RWPE2 (cell line): ENCODE measurements at regions not wholly inside any gene's neighbourhood (a gene's known extent, or its start where the extent isn't known, plus 50 kb on each side); places are given as distances from the start of the nearest gene placed in this dataset.

Experiments
- ATAC-seq: fragments of 200-7000 bp; cut with Tn5 transposase; 3 replicates; pipeline ENCODE4 v1.9.1; 2021; ENCODE audit warnings: low read depth
- DNase-seq: peaks from one replicate; pipeline ENCODE4 v3.0.0-alpha.2; 2020; ENCODE audit warnings: low spot score
- H3K27ac ChIP-seq: fragments of 450-650 bp; 2 replicates; pipeline ENCODE4 v1.5.1; 2017; ENCODE audit warnings: mild to moderate bottlenecking; ENCODE audit not compliant: poor library complexity, severe bottlenecking
- H3K27me3 ChIP-seq: fragments of 250-450 bp; sonication (Bioruptor Pico); 2 replicates; pipeline ENCODE4 v1.5.1; 2021; ENCODE audit warnings: mild to moderate bottlenecking, moderate library complexity; ENCODE audit not compliant: insufficient read depth, poor library complexity, severe bottlenecking
- H3K36me3 ChIP-seq: fragments of 250-450 bp; sonication (Bioruptor Pico); 2 replicates; pipeline ENCODE4 v1.5.1; 2020; ENCODE audit warnings: low read depth, mild to moderate bottlenecking, moderate library complexity
- H3K4me1 ChIP-seq: fragments of 250-450 bp; sonication (Bioruptor Pico); 2 replicates; pipeline ENCODE4 v1.5.1; 2021; ENCODE audit warnings: mild to moderate bottlenecking, moderate library complexity; ENCODE audit not compliant: insufficient read depth, poor library complexity, severe bottlenecking
- H3K4me3 ChIP-seq: fragments of 250-450 bp; sonication (Bioruptor Pico); 2 replicates; pipeline ENCODE4 v1.5.1; 2021; ENCODE audit warnings: mild to moderate bottlenecking, moderate library complexity; ENCODE audit not compliant: severe bottlenecking
- H3K9me3 ChIP-seq: fragments of 250-450 bp; sonication (Bioruptor Pico); 2 replicates; pipeline ENCODE4 v1.5.1; 2021; ENCODE audit warnings: mild to moderate bottlenecking, moderate library complexity; ENCODE audit not compliant: severe bottlenecking
- CTCF ChIP-seq: fragments of 450-650 bp; IDR thresholded peaks from one replicate; pipeline ENCODE4 v1.5.1; 2017; ENCODE audit warnings: mild to moderate bottlenecking, moderate library complexity; ENCODE audit not compliant: poor library complexity, severe bottlenecking

GRCh38 chr5:104598285-104598684, 1035.7 kb upstream of the NUDT12 start:
- no peak for DNase-seq
- no peak overlapping the region for H3K27ac ChIP-seq
- no peak overlapping the region for H3K4me3 ChIP-seq
- no peaks in the 10 kb centered on the region for H3K9me3 ChIP-seq
- ATAC-seq = no peak
- TF ChIP-seq CTCF = no peak
- no peaks in the 10 kb centered on the region for H3K27me3 ChIP-seq
- no peaks in the 10 kb centered on the region for H3K36me3 ChIP-seq
- H3K4me1 ChIP-seq = no peaks in the 10 kb centered on the region

GRCh38 chr5:104594850-104595249, 1032.3 kb upstream of the NUDT12 start:
- no peak for DNase-seq
- ATAC-seq = no peak
- no peak for TF ChIP-seq CTCF
- no peaks in the 10 kb centered on the region for H3K9me3 ChIP-seq
- H3K4me1 ChIP-seq = no peaks in the 10 kb centered on the region
- no peaks in the 10 kb centered on the region for H3K27me3 ChIP-seq
- H3K4me3 ChIP-seq = no peak overlapping the region
- H3K36me3 ChIP-seq = no peaks in the 10 kb centered on the region
- H3K27ac ChIP-seq = no peak overlapping the region

GRCh38 chr5:104576677-104577076, 1014.1 kb upstream of the NUDT12 start:
- ATAC-seq (no peak), DNase-seq (no peak)
- no peak overlapping the region for H3K4me3 ChIP-seq
- no peaks in the 10 kb centered on the region for H3K4me1 ChIP-seq
- H3K9me3 ChIP-seq = no peaks in the 10 kb centered on the region
- no peak overlapping the region for H3K27ac ChIP-seq
- H3K36me3 ChIP-seq = no peaks in the 10 kb centered on the region
- TF ChIP-seq CTCF = no peak
- peaks cover 4% of the 10 kb centered on the region for H3K27me3 ChIP-seq

GRCh38 chr5:104573949-104574709, 1011.5 kb upstream of the NUDT12 start:
- peaks cover 4% of the 10 kb centered on the region for H3K27me3 ChIP-seq
- no peaks in the 10 kb centered on the region for H3K9me3 ChIP-seq
- no peaks in the 10 kb centered on the region for H3K36me3 ChIP-seq
- H3K4me3 ChIP-seq = no peak overlapping the region
- no peak overlapping the region for H3K27ac ChIP-seq
- ATAC-seq = no peak
- H3K4me1 ChIP-seq = no peaks in the 10 kb centered on the region
- no peak for TF ChIP-seq CTCF
- DNase-seq = no peak

GRCh38 chr5:104569621-104570020, 1007.0 kb upstream of the NUDT12 start:
- no peaks in the 10 kb centered on the region for H3K4me1 ChIP-seq
- no peak overlapping the region for H3K27ac ChIP-seq
- no peaks in the 10 kb centered on the region for H3K9me3 ChIP-seq
- no peak for ATAC-seq
- H3K27me3 ChIP-seq = peaks cover 4% of the 10 kb centered on the region
- no peaks in the 10 kb centered on the region for H3K36me3 ChIP-seq
- TF ChIP-seq CTCF = no peak
- no peak for DNase-seq
- H3K4me3 ChIP-seq = no peak overlapping the region
